IMR-90 (cell line): ENCODE measurements at regions not wholly inside any gene's neighbourhood (a gene's known extent, or its start where the extent isn't known, plus 50 kb on each side); places are given as distances from the start of the nearest gene placed in this dataset.

Source experiments
- ATAC-seq: fragments of 200-7000 bp; cut with Tn5 transposase; 2 replicates; pipeline ENCODE4 v1.9.1; 2020; ENCODE audit warnings: low read depth, mild to moderate bottlenecking, moderate library complexity
- BruUV-seq: library from RNA; stranded (reverse); fragments of 400-500 nt; replicated peaks from 2 replicates; lab custom pipeline; 2021; lab: Mats Ljungman, UMichigan
- CTCF ChIA-PET: fragments of 300-600 bp; formaldehyde crosslinking; extraction: SDS; loops from one replicate; lab custom pipeline; 2021; ENCODE audit warnings: antibody characterized with exemption; lab: Yijun Ruan, JAX
- POLR2A ChIA-PET: fragments of 300-600 bp; sonication (Branson Sonifier 250); formaldehyde crosslinking; loops from one replicate; lab custom pipeline; 2022; ENCODE audit warnings: antibody characterized with exemption; ENCODE audit not compliant: unreplicated experiment; lab: Charles Lee
- DNase-seq: peaks from one replicate; pipeline ENCODE4 v3.0.0; 2013
- H2AFZ ChIP-seq: replicated peaks from 2 replicates; pipeline ENCODE3; 2013; ENCODE audit warnings: low read length, mild to moderate bottlenecking; ENCODE audit not compliant: poor library complexity
- H2AK5ac ChIP-seq: 2 replicates; pipeline ENCODE4 v1.6.1; 2013; ENCODE audit warnings: low read depth, low read length, inconsistent platforms
- H2AK9ac ChIP-seq: replicated peaks from 2 replicates; pipeline ENCODE3; 2013; ENCODE audit warnings: mild to moderate bottlenecking, low read depth, low read length, moderate library complexity; ENCODE audit not compliant: poor library complexity
- H2BK120ac ChIP-seq: 2 replicates; pipeline ENCODE4 v1.6.1; 2013; ENCODE audit warnings: low read depth, low read length, inconsistent platforms
- H2BK15ac ChIP-seq: 3 replicates; pipeline ENCODE4 v1.6.1; 2013; ENCODE audit warnings: low read depth, low read length, inconsistent platforms
- H2BK20ac ChIP-seq: 2 replicates; pipeline ENCODE4 v1.6.1; 2013; ENCODE audit warnings: low read depth, mild to moderate bottlenecking, inconsistent platforms, low read length, moderate library complexity
- H2BK5ac ChIP-seq: 2 replicates; pipeline ENCODE4 v1.6.1; 2013; ENCODE audit warnings: mild to moderate bottlenecking, low read depth, low read length, inconsistent platforms; ENCODE audit not compliant: poor library complexity, severe bottlenecking
- H3K14ac ChIP-seq: replicated peaks from 2 replicates; pipeline ENCODE4 v1.6.1; 2013; ENCODE audit warnings: low read depth, low read length, inconsistent platforms
- H3K18ac ChIP-seq: 2 replicates; pipeline ENCODE4 v1.6.1; 2013; ENCODE audit warnings: low read depth, low read length, control low read depth
- H3K23ac ChIP-seq: 2 replicates; pipeline ENCODE4 v1.6.1; 2013; ENCODE audit warnings: low read depth, low read length, inconsistent platforms
- H3K27ac ChIP-seq: 2 replicates; pipeline ENCODE4 v1.5.1; 2013; ENCODE audit warnings: mild to moderate bottlenecking, control low read depth, low read length; ENCODE audit not compliant: insufficient read depth
- H3K27me3 ChIP-seq: 2 replicates; pipeline ENCODE4 v1.6.1; 2013; ENCODE audit warnings: low read length; ENCODE audit not compliant: control insufficient read depth, insufficient read depth
- H3K36me3 ChIP-seq: 2 replicates; pipeline ENCODE4 v1.6.1; 2013; ENCODE audit warnings: low read length, mixed read lengths; ENCODE audit not compliant: control insufficient read depth, insufficient read depth
- H3K4ac ChIP-seq: 2 replicates; pipeline ENCODE4 v1.6.1; 2013; ENCODE audit warnings: low read depth, low read length, inconsistent platforms
- H3K4me1 ChIP-seq: 2 replicates; pipeline ENCODE4 v1.6.1; 2013; ENCODE audit warnings: low read length, mixed read lengths; ENCODE audit not compliant: control insufficient read depth, insufficient read depth
- H3K4me2 ChIP-seq: 2 replicates; pipeline ENCODE4 v1.6.1; 2013; ENCODE audit warnings: low read depth, mild to moderate bottlenecking, control low read depth, low read length, moderate library complexity
- H3K4me3 ChIP-seq: 2 replicates; pipeline ENCODE4 v1.5.1; 2013; ENCODE audit warnings: low read depth, mild to moderate bottlenecking, control low read depth, low read length, moderate library complexity; ENCODE audit not compliant: insufficient read depth
- H3K56ac ChIP-seq: 2 replicates; pipeline ENCODE4 v1.6.1; 2013; ENCODE audit warnings: low read length, inconsistent platforms; ENCODE audit not compliant: insufficient read depth; ENCODE audit errors: extremely low read depth
- H3K79me1 ChIP-seq, 2 experiments: 2 replicates each; pipeline ENCODE4 v1.6.1; 2013; ENCODE audit warnings: low read length in 2 of 2, inconsistent platforms in 1 of 2, low read depth in 1 of 2
- H3K9ac ChIP-seq: 2 replicates; pipeline ENCODE4 v1.6.1; 2013; ENCODE audit warnings: low read depth, low read length, control low read depth
- H3K9me1 ChIP-seq: 2 replicates; pipeline ENCODE4 v1.6.1; 2013; ENCODE audit warnings: low read length, inconsistent platforms; ENCODE audit not compliant: insufficient read depth
- H3K9me3 ChIP-seq: 2 replicates; pipeline ENCODE4 v1.6.1; 2013; ENCODE audit warnings: low read length; ENCODE audit not compliant: control insufficient read depth, insufficient read depth
- H4K20me1 ChIP-seq: 2 replicates; pipeline ENCODE4 v1.6.1; 2013; ENCODE audit warnings: low read length, inconsistent platforms; ENCODE audit not compliant: insufficient read depth
- H4K5ac ChIP-seq: 2 replicates; pipeline ENCODE4 v1.6.1; 2013; ENCODE audit warnings: mild to moderate bottlenecking, low read depth, low read length, control low read depth
- H4K8ac ChIP-seq, 2 experiments: 2 replicates each; pipeline ENCODE4 v1.6.1; 2013; ENCODE audit warnings: low read depth in 2 of 2, low read length in 2 of 2, control low read depth in 1 of 2, inconsistent platforms in 1 of 2
- H4K91ac ChIP-seq: 2 replicates; pipeline ENCODE4 v1.6.1; 2013; ENCODE audit warnings: low read depth, low read length, inconsistent platforms; ENCODE audit not compliant: insufficient read depth
- BHLHE40 ChIP-seq: fragments of 150-350 bp; IDR thresholded peaks from 2 replicates; pipeline ENCODE4 v1.6.1; 2016; ENCODE audit warnings: mild to moderate bottlenecking, low read depth, low read length
- CHD1 ChIP-seq: IDR thresholded peaks from 2 replicates; pipeline ENCODE4 v1.6.1; 2012; ENCODE audit warnings: low read depth, low read length, improper control_type of control experiment
- MAFK ChIP-seq: IDR thresholded peaks from 2 replicates; pipeline ENCODE4 v1.6.1; 2012; ENCODE audit warnings: low read depth, low read length, improper control_type of control experiment
- MAZ ChIP-seq: IDR thresholded peaks from 2 replicates; pipeline ENCODE4 v1.6.1; 2012; ENCODE audit warnings: low read depth, mild to moderate bottlenecking, low read length, improper control_type of control experiment, moderate library complexity, borderline replicate concordance
- POLR2A ChIP-seq: IDR thresholded peaks from 2 replicates; pipeline ENCODE4 v1.6.1; 2012; ENCODE audit warnings: mild to moderate bottlenecking, low read depth, low read length
- RAD21 ChIP-seq: IDR thresholded peaks from 2 replicates; pipeline ENCODE4 v1.6.1; 2012; ENCODE audit warnings: low read length, improper control_type of control experiment
- RCOR1 ChIP-seq: IDR thresholded peaks from 2 replicates; pipeline ENCODE4 v1.6.1; 2012; ENCODE audit warnings: mild to moderate bottlenecking, low read length, improper control_type of control experiment; ENCODE audit not compliant: insufficient replicate concordance
- RFX5 ChIP-seq: IDR thresholded peaks from 2 replicates; pipeline ENCODE4 v1.8.0; 2012; ENCODE audit warnings: low read depth, mild to moderate bottlenecking, low read length, moderate library complexity
- SMC3 ChIP-seq: fragments of 150-350 bp; IDR thresholded peaks from 2 replicates; pipeline ENCODE4 v1.6.1; 2016; ENCODE audit warnings: low read depth, mild to moderate bottlenecking, antibody characterized with exemption, low read length, moderate library complexity
- USF2 ChIP-seq: fragments of 150-350 bp; IDR thresholded peaks from 2 replicates; pipeline ENCODE4 v1.6.1; 2017; ENCODE audit warnings: mild to moderate bottlenecking, antibody characterized with exemption, low read length, low read depth
- dilution Hi-C: fragments of 300-500 bp; cut with HindIII; formaldehyde crosslinking; loops from one replicate; pipeline ENCODE4 v1.14.3; 2018; ENCODE audit warnings: low sequenced_read_pairs; ENCODE audit not compliant: unreplicated experiment
- in situ Hi-C: fragments of 300-500 bp; cut with MboI; formaldehyde crosslinking; loops from 3 replicates; pipeline ENCODE4 v1.14.3; 2019; ENCODE audit warnings: low sequenced_read_pairs, inconsistent platforms, mixed read lengths
- intact Hi-C: fragments of 100-400 bp; cut with micrococcal nuclease; formaldehyde crosslinking; loops from 2 replicates; pipeline ENCODE4 v1.10.0; 2022
- TF ChIP-seq, protein P1 (sequence below): fragments of 150-350 bp; IDR thresholded peaks from 2 replicates; pipeline ENCODE4 v1.6.1; 2016; ENCODE audit warnings: low read depth, mild to moderate bottlenecking, low read length, moderate library complexity, borderline replicate concordance
- TF ChIP-seq, protein P2 (sequence below): conservative IDR thresholded peaks from 2 replicates; pipeline ENCODE4 v1.5.1; 2012; ENCODE audit warnings: mild to moderate bottlenecking, low read depth, low read length, improper control_type of control experiment

DNA sequence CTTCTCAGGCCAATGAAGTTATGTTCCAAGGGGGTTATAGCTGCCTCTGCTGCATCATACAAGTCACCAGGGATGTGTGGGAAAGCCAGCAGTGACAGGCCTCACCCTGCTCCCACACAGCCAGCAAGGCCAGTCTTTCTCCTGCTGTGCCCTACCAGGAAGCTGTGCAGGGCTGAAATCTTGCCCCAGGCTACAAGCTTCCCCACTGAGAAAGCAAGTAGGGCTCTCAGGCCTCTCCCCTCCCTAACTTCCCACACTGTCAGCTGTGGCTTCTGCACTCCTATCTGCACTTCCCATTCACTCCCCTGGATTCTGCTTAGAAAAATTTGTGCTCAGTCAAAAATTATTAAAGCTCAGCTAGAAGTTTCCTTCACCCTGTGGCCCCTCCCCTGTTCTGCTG, 611.2 kb upstream of the ZNF608 start:
- in situ Hi-C loops, result no loop called here

More for the DNA sequence above, 611.2 kb upstream of the ZNF608 start:
- DNase-seq, result no peak
- ChIA-PET POLR2A (no interaction called here), CTCF (interaction anchor here (1.2 kb wide), 1 partner anchor 15 kb away, joined by 4 read pairs; no protein-coding TSS in a partner anchor)
- Histone ChIP-seq H2AK5ac (no peak overlapping the region), H3K9ac (no peak overlapping the region), H3K27ac (no peak overlapping the region), H3K23ac (no peak overlapping the region), H2AK9ac (no peak overlapping the region), H3K4me2 (no peak overlapping the region), H3K9me3 (peaks cover 5% of the 10 kb centered on the region; the same call in 1 of the 2 replicates), H3K56ac (no peak overlapping the region), H2AFZ (no peak overlapping the region), H2BK20ac (no peak overlapping the region), H3K36me3 (no peaks in the 10 kb centered on the region), H4K91ac (no peak overlapping the region), H3K14ac (no peak overlapping the region), H3K9me1 (no peaks in the 10 kb centered on the region), H3K18ac (no peak overlapping the region), H4K5ac (no peak overlapping the region), H3K79me1 (no peaks in the 10 kb centered on the region), H3K4me3 (no peak overlapping the region), H3K4me1 (no peaks in the 10 kb centered on the region), H3K4ac (no peak overlapping the region), H4K8ac (no peak overlapping the region), H2BK5ac (no peak overlapping the region), H4K20me1 (no peaks in the 10 kb centered on the region), H2BK15ac (no peak overlapping the region), H3K27me3 (no peaks in the 10 kb centered on the region), H2BK120ac (no peak overlapping the region)
- BruUV-seq, result no TSS peak
- no peak for ATAC-seq
- TF ChIP-seq BHLHE40 (no peak), RFX5 (no peak), RCOR1 (no peak), CHD1 (no peak), MAZ (no peak), RAD21 (no peak), SMC3 (no peak), USF2 (no peak), MAFK (no peak), POLR2A (no peak)
- TF ChIP-seq, protein P1, sequence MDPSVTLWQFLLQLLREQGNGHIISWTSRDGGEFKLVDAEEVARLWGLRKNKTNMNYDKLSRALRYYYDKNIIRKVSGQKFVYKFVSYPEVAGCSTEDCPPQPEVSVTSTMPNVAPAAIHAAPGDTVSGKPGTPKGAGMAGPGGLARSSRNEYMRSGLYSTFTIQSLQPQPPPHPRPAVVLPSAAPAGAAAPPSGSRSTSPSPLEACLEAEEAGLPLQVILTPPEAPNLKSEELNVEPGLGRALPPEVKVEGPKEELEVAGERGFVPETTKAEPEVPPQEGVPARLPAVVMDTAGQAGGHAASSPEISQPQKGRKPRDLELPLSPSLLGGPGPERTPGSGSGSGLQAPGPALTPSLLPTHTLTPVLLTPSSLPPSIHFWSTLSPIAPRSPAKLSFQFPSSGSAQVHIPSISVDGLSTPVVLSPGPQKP, result no peak
- TF ChIP-seq, protein P2, sequence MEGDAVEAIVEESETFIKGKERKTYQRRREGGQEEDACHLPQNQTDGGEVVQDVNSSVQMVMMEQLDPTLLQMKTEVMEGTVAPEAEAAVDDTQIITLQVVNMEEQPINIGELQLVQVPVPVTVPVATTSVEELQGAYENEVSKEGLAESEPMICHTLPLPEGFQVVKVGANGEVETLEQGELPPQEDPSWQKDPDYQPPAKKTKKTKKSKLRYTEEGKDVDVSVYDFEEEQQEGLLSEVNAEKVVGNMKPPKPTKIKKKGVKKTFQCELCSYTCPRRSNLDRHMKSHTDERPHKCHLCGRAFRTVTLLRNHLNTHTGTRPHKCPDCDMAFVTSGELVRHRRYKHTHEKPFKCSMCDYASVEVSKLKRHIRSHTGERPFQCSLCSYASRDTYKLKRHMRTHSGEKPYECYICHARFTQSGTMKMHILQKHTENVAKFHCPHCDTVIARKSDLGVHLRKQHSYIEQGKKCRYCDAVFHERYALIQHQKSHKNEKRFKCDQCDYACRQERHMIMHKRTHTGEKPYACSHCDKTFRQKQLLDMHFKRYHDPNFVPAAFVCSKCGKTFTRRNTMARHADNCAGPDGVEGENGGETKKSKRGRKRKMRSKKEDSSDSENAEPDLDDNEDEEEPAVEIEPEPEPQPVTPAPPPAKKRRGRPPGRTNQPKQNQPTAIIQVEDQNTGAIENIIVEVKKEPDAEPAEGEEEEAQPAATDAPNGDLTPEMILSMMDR, result no peak
- intact Hi-C loops, result no loop called here
- dilution Hi-C loops, result no loop called here
